ENCODE measurements at regions not wholly inside any gene's neighbourhood (a gene's known extent, or its start where the extent isn't known, plus 50 kb on each side); places are given as distances from the start of the nearest gene placed in this dataset.
"Not testable (repeated sequence)": the region's sequence is repeated elsewhere in the genome, so short reads cannot be mapped to it uniquely, and the experiment has no call there.

- DNase-seq = no peak
Measured at GRCh38 chr6:113006494-113006893, 659.4 kb downstream of the RFPL4B start.

GRCh38 chr6:113009682-113010081 lies 662.6 kb downstream of the RFPL4B start:
- no peak for DNase-seq

GRCh38 chr6:113010196-113010989 lies 663.3 kb downstream of the RFPL4B start:
- DNase-seq = no peak

- DNase-seq = no peak
Measured at GRCh38 chr6:113011389-113011788, 664.3 kb downstream of the RFPL4B start.

GRCh38 chr6:113011801-113012200 lies 664.7 kb downstream of the RFPL4B start:
- no peak for DNase-seq

- DNase-seq = no peak
Measured at GRCh38 chr6:113015249-113015648, 668.1 kb downstream of the RFPL4B start.

- DNase-seq = no peak
Measured at GRCh38 chr6:113017353-113017752, 670.2 kb downstream of the RFPL4B start.

GRCh38 chr6:113018351-113019151 lies 671.4 kb downstream of the RFPL4B start:
- DNase-seq = no peak

- DNase-seq = no peak
Measured at GRCh38 chr6:113019176-113019575, 672.0 kb downstream of the RFPL4B start.

GRCh38 chr6:113027780-113028179 lies 680.6 kb downstream of the RFPL4B start:
- DNase-seq = no peak

- not testable (repeated sequence) for DNase-seq
Measured at GRCh38 chr6:113029161-113029560, 682.0 kb downstream of the RFPL4B start.

- DNase-seq = peak; percentile 1
Measured at GRCh38 chr6:113031591-113032238, 684.6 kb downstream of the RFPL4B start.

GRCh38 chr6:113039005-113039404 lies 691.9 kb downstream of the RFPL4B start:
- DNase-seq = no peak

GRCh38 chr6:113047148-113047547 lies 700.0 kb downstream of the RFPL4B start:
- DNase-seq = no peak

- no peak for DNase-seq
Measured at GRCh38 chr6:113047932-113048331, 700.8 kb downstream of the RFPL4B start.

GRCh38 chr6:113048741-113049140 lies 701.6 kb downstream of the RFPL4B start:
- no peak for DNase-seq

- DNase-seq = no peak
Measured at GRCh38 chr6:113049190-113049589, 702.1 kb downstream of the RFPL4B start.

- DNase-seq = no peak
Measured at GRCh38 chr6:113050010-113050858, 703.1 kb downstream of the RFPL4B start.

- DNase-seq = no peak
Measured at GRCh38 chr6:113050979-113051378, 703.8 kb downstream of the RFPL4B start.

- DNase-seq = no peak
Measured at GRCh38 chr6:113052506-113052905, 705.4 kb downstream of the RFPL4B start.

- no peak for DNase-seq
Measured at GRCh38 chr6:113055061-113055460, 707.9 kb downstream of the RFPL4B start.

- no peak for DNase-seq
Measured at GRCh38 chr6:113055998-113056397, 708.9 kb downstream of the RFPL4B start.
